GM21423 (cell line): ENCODE measurements at regions not wholly inside any gene's neighbourhood (a gene's known extent, or its start where the extent isn't known, plus 50 kb on each side); places are given as distances from the start of the nearest gene placed in this dataset.
"Not testable (repeated sequence)": the region's sequence is repeated elsewhere in the genome, so short reads cannot be mapped to it uniquely, and the experiment has no call there.

Experiments
- ATAC-seq: cut with Tn5 transposase; IDR thresholded peaks from one replicate; pipeline ENCODE4 v1.9.1; 2021; ENCODE audit warnings: mild to moderate bottlenecking, moderate library complexity; ENCODE audit not compliant: unreplicated experiment

DNA sequence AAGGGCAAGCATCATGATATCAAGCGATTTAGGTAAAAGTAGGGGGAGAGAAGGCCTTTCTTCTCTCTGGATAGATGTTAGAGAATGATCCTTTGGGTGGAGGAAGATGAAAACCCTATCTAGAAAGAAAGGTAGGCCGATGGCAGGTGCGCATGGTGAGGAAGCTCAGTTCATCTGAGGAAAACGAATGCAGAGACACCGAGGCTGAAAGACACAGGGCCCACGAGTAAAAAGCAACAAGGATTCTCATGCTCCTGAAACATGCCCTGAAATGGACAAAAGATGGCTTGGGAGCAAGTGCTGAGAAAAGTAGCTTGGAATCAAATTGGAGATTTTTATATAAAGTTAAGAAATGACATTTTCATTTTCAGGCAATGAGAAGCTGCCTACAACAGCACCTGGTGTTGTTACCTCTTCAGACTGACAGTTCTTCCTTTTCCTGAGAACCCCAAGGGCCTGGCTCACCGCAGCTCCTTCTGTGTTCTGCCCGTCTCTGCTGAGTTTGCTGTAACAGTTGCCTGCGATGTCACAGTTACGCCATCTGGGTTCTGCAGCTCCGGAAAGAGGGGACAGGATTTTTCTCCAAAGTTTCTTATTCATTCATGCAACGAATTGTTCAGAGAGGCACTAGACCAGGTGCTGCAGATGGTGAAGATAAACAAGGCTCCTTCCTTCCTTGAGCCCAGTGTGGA is 402.0 kb upstream of the KLF6 start:
- ATAC-seq: no peak

- no peak for ATAC-seq
Observed at GRCh38 chr10:4183761-4184261, 398.8 kb upstream of the KLF6 start.

GRCh38 chr10:4181621-4182049 is 396.6 kb upstream of the KLF6 start:
- ATAC-seq: peak; percentile 57

DNA sequence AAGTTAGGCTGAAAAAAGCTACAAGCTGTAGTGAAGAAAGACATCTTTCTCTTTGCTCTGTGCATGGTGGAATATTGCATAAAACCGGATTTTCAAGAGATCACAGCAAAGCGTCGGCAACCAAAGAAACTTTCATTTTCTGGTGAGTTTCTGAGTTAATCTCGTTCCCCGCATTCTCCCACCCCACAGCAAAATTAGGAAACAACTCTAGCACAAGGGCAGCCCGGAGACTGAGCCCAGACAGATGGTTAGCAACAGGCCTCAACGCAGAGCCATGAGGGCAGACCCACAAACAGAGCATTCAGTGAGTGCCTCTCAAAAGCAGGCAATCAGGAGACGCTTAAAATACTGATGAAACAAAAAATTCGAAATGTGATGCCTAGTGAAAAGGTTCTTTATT is 396.1 kb upstream of the KLF6 start:
- no peak for ATAC-seq

DNA sequence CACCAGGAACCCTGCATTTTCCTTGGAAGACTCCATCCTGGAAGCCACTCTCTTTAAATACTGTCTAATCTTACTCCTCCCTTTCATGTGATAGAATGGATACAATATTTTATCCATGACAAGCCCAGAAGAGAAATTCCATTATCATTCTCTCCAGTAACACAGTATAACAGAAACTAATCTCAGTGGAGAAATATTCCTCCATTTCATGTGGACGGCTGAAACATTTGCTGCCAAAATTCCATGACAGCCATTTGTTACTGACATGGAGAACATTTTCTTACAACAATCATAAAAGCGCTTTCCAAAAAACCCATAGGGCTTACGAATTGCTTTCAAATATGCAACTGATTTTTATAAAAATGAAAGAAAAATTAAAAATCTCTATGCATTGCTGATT is 392.8 kb upstream of the KLF6 start:
- ATAC-seq: no peak

GRCh38 chr10:4176500-4177281 is 391.7 kb upstream of the KLF6 start:
- no peak for ATAC-seq

GRCh38 chr10:4174197-4174596 is 389.2 kb upstream of the KLF6 start:
- no peak for ATAC-seq

DNA sequence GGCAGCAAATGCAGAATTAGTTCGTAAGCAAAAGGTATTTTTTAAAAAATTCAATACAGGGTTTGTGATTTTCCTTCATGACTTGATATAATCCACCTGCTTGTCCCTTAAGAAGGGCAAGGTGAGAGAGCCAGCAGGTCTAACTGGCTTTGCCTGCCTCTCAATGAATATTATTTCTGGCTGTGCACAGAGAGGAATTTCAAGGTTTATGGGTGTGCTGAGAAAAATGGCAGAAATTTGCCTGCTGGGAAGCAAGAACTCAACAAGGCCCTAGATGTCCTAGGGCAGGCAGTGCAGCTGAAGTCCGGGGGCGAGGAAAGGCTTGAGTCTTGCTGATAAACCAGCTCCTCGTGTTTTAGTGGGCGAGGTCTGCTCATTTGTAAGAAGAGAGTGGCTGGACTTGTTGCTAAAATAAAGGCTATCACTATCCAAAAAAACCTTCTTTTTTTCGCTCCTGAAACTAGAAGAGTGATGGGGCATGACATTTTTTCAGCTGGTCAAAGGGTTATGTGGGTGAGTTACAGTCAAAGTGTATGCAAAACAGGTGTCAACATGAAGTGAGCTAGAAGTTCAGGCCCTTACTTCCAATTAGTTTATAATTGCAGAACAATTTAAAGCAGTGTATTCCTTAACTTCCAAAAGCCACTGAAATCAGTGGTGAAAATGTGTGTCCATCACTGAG is 385.8 kb upstream of the KLF6 start:
- peak; percentile 46 for ATAC-seq

DNA sequence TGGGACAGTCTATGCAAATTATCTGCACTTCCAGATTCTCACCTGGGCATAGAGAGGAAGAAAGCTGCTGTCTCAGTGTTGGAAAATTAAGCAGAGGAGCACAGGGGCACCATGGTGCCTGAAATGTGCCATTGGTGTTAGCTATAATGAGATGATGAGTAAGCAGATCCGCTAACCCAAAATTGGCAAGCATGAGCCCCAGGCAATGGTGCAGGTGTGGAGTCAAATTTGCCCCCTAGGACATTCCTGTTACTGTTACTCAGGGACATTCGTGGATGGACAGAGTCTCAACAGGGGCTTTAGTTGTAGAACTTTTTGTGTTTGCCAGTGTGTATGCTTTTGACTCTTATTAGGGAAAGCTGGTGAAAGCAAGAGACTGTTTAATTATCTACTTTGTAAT is 385.2 kb upstream of the KLF6 start:
- ATAC-seq: no peak

GRCh38 chr10:4169448-4169847 is 384.4 kb upstream of the KLF6 start:
- no peak for ATAC-seq

DNA sequence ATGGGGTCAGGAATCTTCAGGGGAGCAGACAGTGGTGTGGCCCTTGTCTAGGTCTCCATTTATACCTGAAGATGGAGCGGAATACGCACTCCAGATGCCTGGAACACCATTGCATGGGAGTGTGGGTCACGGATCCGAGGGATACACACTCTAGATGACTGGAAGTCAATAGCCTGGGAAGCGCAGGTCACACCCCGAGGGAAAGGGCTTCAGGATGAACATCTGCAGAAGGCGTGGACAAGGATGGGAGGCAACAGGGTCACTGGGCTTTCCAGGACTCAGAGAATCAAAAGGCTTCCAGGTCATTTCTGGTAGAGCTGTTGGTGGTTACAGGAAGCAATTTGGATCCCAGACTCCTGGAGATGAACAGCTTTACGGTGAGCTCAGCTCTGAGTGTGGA is 382.2 kb upstream of the KLF6 start:
- ATAC-seq: no peak

GRCh38 chr10:4162571-4163286 is 377.7 kb upstream of the KLF6 start:
- ATAC-seq: no peak

GRCh38 chr10:4159173-4159572 is 374.2 kb upstream of the KLF6 start:
- no peak for ATAC-seq

DNA sequence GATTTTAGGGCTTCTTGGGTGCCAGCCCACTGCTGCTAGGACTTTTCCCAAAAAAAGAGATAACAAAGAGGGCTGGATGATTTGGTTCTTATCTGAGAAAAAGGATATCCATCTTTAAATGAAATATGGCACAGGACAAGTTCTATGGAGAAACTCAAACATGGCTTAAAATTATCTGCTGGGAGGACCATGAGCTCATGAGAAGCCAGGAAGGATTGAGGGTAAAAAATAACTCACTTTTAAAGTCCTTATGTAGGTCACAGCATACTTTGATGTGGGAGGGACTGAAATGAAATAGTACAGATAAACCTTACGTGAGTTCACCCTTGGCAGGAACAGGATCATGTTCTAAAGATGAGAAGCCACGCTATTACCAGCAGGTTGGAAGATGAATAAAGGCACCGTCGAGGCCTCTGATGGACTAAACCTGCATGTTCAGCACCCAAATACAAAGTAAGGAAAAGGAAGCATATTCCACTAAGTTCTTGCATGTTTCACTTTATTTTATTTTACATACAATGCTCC is 369.2 kb upstream of the KLF6 start:
- no peak for ATAC-seq

DNA sequence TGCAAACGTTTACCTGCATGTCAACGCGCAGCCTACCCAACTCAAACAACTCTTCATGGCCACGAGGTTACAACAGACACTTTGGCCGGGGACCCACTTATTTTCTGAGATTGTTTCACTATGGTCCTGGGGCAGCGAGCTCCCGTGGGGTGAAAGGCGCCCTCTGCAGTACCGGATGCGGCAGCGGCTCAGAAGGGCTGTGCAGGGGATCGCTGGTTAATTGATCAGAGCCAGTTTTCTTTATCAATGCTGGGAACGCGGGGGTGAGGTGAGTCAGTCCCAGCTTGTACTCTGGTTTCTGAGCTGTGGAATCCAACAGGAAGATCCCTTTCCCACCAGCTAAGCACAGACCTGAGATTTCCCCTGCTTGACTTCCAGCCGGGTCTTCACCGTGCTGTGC is 366.5 kb upstream of the KLF6 start:
- no peak for ATAC-seq

DNA sequence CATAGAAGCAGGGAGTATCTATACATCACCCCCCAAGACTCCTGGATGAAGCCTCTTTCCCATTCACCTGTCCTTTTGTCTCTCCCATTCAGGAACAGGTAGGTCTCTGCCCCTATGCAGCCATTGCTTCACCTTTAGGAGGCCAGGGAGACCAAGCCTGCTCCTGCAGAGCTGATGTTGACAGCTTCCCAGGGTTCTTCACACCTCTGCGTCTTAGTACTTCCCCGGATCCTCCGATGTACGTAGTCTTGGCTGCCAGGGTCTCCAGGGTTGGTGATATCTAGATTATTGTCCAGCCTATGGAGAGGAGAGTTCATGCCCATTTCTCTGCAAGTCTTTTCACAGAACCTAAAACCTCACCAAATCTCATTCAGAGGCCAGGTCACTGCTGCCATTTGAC is 365.7 kb upstream of the KLF6 start:
- ATAC-seq: no peak

DNA sequence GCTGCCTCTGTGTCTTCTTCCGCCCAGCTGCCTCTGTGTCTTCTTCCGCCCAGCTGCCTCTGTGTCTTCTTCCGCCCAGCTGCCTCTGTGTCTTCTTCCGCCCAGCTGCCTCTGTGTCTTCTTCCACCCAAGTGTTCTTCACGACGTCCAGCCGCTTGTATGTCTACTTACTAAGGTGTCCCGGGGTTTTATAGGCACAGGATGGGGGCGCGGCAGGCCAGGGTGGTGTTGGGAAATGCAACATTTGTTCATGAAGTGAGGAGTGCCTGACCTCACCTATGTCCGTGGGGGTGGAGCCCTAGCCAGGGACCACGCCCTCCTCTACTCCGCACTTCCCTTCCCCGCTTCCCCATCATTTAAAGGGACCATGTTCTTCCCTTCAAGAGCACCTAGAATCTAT is 364.5 kb upstream of the KLF6 start:
- ATAC-seq: not testable (repeated sequence)

GRCh38 chr10:4147245-4147644 is 362.2 kb upstream of the KLF6 start:
- ATAC-seq: no peak

DNA sequence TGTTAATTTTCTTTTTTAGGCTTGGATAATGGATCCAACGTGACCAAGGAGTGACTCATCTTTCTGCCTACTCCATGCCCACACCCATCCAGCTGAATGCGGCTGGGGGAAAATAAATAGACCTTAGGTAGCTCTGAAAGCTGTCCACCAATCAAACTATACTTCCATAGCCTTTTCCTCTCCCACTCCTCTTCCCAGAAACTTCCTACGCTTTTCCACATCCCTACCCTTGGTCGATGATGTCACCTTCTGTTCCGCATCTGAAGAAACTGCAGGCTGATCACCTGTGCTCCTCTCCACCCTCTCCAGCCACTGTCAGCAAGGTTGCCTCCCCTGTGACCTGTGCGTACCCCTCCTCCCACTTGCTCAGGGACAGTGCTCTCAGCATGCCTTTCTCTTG is 359.8 kb upstream of the KLF6 start:
- no peak for ATAC-seq

DNA sequence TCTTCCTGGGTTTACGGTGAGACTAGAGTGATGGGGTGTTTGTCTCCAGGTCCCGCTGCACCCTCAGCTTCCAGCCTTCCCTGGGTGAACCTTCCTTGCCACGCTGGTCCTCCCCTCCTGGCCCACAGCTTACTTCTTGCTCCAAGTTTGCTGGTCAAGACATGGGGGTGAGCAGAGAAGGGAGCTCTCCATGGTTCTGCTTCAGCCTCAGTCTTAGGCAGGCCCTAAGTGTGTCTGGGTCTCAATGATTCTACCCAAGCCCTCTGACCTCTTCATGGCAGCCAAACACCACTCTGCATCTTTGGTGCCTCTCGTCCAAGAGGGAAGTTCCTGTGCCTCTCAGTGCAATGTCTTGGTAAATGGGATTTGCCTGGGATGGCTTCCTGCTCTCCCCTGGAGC is 356.5 kb upstream of the KLF6 start:
- no peak for ATAC-seq

GRCh38 chr10:4138146-4138721 is 353.2 kb upstream of the KLF6 start:
- no peak for ATAC-seq
